IPS-18a (cell line): ENCODE measurements at regions not wholly inside any gene's neighbourhood (a gene's known extent, or its start where the extent isn't known, plus 50 kb on each side); places are given as distances from the start of the nearest gene placed in this dataset.

ENCODE experiments used
- H3K27ac ChIP-seq: one replicate; pipeline ENCODE4 v1.5.1; 2013; ENCODE audit warnings: low read length
- H3K27me3 ChIP-seq: one replicate; pipeline ENCODE4 v1.6.1; 2013; ENCODE audit warnings: mild to moderate bottlenecking, low read length; ENCODE audit not compliant: control insufficient read depth, insufficient read depth
- H3K36me3 ChIP-seq: one replicate; pipeline ENCODE4 v1.6.1; 2013; ENCODE audit warnings: low read depth, low read length; ENCODE audit not compliant: control insufficient read depth
- H3K4me1 ChIP-seq: one replicate; pipeline ENCODE4 v1.6.1; 2013; ENCODE audit warnings: low read depth, low read length; ENCODE audit not compliant: control insufficient read depth
- H3K4me3 ChIP-seq: one replicate; pipeline ENCODE4 v1.5.1; 2013; ENCODE audit warnings: low read length
- H3K9ac ChIP-seq: one replicate; pipeline ENCODE4 v1.6.1; 2013; ENCODE audit warnings: mild to moderate bottlenecking, low read length, moderate library complexity
- H3K9me3 ChIP-seq: one replicate; pipeline ENCODE4 v1.6.1; 2013; ENCODE audit warnings: low read depth, low read length; ENCODE audit not compliant: control insufficient read depth

DNA sequence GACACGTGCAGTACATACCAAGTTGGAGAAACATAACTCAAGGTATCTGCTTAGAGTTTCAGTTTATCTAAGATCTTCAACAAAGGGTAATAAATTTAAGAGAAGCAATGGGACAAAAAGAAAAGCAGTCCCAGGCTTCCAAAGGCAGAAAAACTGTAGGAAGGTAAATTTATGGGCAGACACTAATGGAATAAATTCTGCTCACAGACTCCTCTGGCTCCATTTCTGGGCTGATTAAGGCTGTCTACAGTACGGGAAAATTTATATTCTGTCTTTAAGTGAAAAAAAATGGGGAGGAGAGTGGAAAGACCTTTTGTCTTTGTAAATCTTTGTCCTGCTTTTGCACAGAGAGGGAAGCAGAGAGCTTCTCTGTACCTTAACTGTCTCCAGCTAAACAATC, 587.5 kb upstream of the IGFBP3 start:
- Histone ChIP-seq H3K27me3 (no peaks in the 10 kb centered on the region), H3K9me3 (no peaks in the 10 kb centered on the region), H3K4me3 (no peak overlapping the region), H3K36me3 (no peaks in the 10 kb centered on the region), H3K9ac (no peak overlapping the region), H3K4me1 (no peaks in the 10 kb centered on the region), H3K27ac (no peak overlapping the region)

- peaks cover 2% of the 10 kb centered on the region for H3K9me3 ChIP-seq
- H3K27ac ChIP-seq = no peak overlapping the region
- no peak overlapping the region for H3K9ac ChIP-seq
- H3K4me1 ChIP-seq = no peaks in the 10 kb centered on the region
- no peak overlapping the region for H3K4me3 ChIP-seq
- no peaks in the 10 kb centered on the region for H3K27me3 ChIP-seq
- no peaks in the 10 kb centered on the region for H3K36me3 ChIP-seq
These were observed 586.5 kb upstream of the IGFBP3 start for GRCh38 chr7:46507560-46507959.

DNA sequence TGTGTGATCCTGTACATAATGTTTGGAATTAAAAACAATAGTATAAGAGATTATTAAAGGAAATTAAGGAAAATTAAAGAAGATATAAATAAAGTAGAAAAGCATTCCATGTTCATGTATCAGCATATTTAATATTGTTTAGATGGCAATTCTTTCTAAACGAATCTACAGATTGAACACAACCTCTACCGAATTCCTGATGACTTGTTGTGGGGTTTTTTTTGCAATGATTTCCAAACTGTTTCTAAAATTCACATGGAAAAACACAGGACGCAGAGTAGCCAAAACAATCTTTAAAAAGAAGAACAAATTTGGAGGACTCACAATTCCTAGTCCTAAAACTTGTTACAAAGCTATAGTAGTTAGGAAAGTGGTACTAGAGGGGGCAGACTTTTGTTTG, 573.4 kb upstream of the IGFBP3 start:
- H3K27ac ChIP-seq = no peak overlapping the region
- H3K9me3 ChIP-seq = no peaks in the 10 kb centered on the region
- no peaks in the 10 kb centered on the region for H3K36me3 ChIP-seq
- H3K4me3 ChIP-seq = no peak overlapping the region
- H3K27me3 ChIP-seq = no peaks in the 10 kb centered on the region
- H3K9ac ChIP-seq = no peak overlapping the region
- no peaks in the 10 kb centered on the region for H3K4me1 ChIP-seq

GRCh38 chr7:46494028-46494427, 573.0 kb upstream of the IGFBP3 start:
- H3K4me1 ChIP-seq = no peaks in the 10 kb centered on the region
- no peaks in the 10 kb centered on the region for H3K9me3 ChIP-seq
- no peaks in the 10 kb centered on the region for H3K36me3 ChIP-seq
- H3K27me3 ChIP-seq = no peaks in the 10 kb centered on the region
- no peak overlapping the region for H3K9ac ChIP-seq
- H3K27ac ChIP-seq = no peak overlapping the region
- no peak overlapping the region for H3K4me3 ChIP-seq

GRCh38 chr7:46493196-46493595, 572.1 kb upstream of the IGFBP3 start:
- Histone ChIP-seq H3K4me1 (no peaks in the 10 kb centered on the region), H3K36me3 (no peaks in the 10 kb centered on the region), H3K9ac (no peak overlapping the region), H3K27ac (no peak overlapping the region), H3K4me3 (no peak overlapping the region), H3K27me3 (no peaks in the 10 kb centered on the region), H3K9me3 (no peaks in the 10 kb centered on the region)

DNA sequence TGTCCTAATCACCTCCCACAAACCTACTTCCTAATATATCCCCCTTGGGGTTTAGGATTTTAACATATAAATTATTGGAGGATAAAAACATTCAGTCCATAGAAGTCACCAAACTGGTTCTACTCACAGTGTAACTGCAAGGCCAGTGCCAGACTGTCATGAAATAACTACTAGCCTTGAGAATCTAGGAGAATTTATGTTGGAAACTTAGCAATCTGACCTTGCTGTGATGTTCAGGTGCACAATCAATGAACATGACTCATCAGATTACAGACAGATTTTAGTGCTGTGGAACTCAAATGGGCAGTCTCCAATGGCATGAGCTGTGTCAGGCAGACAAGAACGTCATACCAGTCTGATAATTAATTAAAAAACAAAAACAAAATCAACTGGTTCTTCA, 571.4 kb upstream of the IGFBP3 start:
- H3K27me3 ChIP-seq = no peaks in the 10 kb centered on the region
- no peak overlapping the region for H3K4me3 ChIP-seq
- no peaks in the 10 kb centered on the region for H3K9me3 ChIP-seq
- no peaks in the 10 kb centered on the region for H3K4me1 ChIP-seq
- no peaks in the 10 kb centered on the region for H3K36me3 ChIP-seq
- no peak overlapping the region for H3K27ac ChIP-seq
- H3K9ac ChIP-seq = no peak overlapping the region

DNA sequence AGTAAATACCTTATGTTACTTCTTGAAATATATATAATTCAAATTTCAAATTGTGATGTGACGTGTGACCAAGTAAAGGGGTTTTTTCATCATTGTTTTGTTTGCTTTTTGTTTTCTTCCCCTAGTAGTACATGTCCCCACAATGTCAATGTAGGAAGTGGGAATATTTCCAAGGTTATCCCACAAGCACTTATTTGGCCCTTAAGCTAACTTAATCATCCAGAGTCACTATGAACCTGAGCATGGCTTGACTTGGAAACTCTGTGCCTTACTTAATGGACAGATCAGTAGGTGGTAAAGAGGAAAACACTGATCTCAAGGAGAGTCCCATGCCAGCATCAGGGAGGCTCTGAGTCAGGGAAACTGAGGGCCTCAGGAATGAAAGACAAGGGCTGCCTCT, 569.3 kb upstream of the IGFBP3 start:
- Histone ChIP-seq H3K36me3 (no peaks in the 10 kb centered on the region), H3K27me3 (no peaks in the 10 kb centered on the region), H3K4me1 (no peaks in the 10 kb centered on the region)

GRCh38 chr7:46489106-46489505, 568.0 kb upstream of the IGFBP3 start:
- Histone ChIP-seq H3K9me3 (no peaks in the 10 kb centered on the region), H3K9ac (no peak overlapping the region), H3K36me3 (no peaks in the 10 kb centered on the region), H3K4me1 (no peaks in the 10 kb centered on the region), H3K27ac (no peak overlapping the region), H3K27me3 (no peaks in the 10 kb centered on the region), H3K4me3 (no peak overlapping the region)

More for the DNA sequence above, 569.3 kb upstream of the IGFBP3 start:
- Histone ChIP-seq H3K27ac (no peak overlapping the region), H3K9ac (no peak overlapping the region), H3K9me3 (no peaks in the 10 kb centered on the region), H3K4me3 (no peak overlapping the region)

GRCh38 chr7:46488607-46489006, 567.5 kb upstream of the IGFBP3 start:
- no peak overlapping the region for H3K27ac ChIP-seq
- H3K4me1 ChIP-seq = no peaks in the 10 kb centered on the region
- H3K9ac ChIP-seq = no peak overlapping the region
- no peaks in the 10 kb centered on the region for H3K9me3 ChIP-seq
- H3K36me3 ChIP-seq = no peaks in the 10 kb centered on the region
- no peak overlapping the region for H3K4me3 ChIP-seq
- H3K27me3 ChIP-seq = no peaks in the 10 kb centered on the region

- H3K27ac ChIP-seq = no peak overlapping the region
- H3K27me3 ChIP-seq = no peaks in the 10 kb centered on the region
- H3K9ac ChIP-seq = no peak overlapping the region
- no peaks in the 10 kb centered on the region for H3K9me3 ChIP-seq
- H3K4me3 ChIP-seq = no peak overlapping the region
- no peaks in the 10 kb centered on the region for H3K36me3 ChIP-seq
- H3K4me1 ChIP-seq = no peaks in the 10 kb centered on the region
These were observed 565.5 kb upstream of the IGFBP3 start for GRCh38 chr7:46486256-46487206.

GRCh38 chr7:46485481-46486065, 564.5 kb upstream of the IGFBP3 start:
- Histone ChIP-seq H3K9ac (no peak overlapping the region), H3K27me3 (no peaks in the 10 kb centered on the region), H3K27ac (no peak overlapping the region), H3K36me3 (no peaks in the 10 kb centered on the region), H3K4me3 (no peak overlapping the region), H3K9me3 (no peaks in the 10 kb centered on the region), H3K4me1 (no peaks in the 10 kb centered on the region)

DNA sequence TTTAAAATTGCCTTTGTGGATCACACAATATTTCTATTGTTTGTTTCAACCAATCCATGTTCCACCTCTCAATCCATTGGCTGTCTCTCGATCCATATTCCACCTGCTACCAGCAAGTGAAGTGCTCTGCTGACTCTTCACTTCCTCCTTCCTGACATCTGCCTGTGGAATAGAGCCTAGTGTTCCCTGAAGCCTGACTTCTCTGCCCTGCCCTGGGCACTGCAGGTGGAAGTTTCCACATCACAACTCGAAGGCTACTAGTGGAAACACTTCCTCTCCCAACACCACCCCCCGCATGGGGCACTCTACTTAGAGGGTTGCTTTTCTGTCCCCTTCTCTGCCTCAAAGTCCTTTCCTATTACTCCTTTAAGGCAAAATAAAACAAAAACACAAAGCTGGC, 563.8 kb upstream of the IGFBP3 start:
- H3K4me3 ChIP-seq = no peak overlapping the region
- H3K4me1 ChIP-seq = no peaks in the 10 kb centered on the region
- H3K36me3 ChIP-seq = no peaks in the 10 kb centered on the region
- no peak overlapping the region for H3K9ac ChIP-seq
- H3K9me3 ChIP-seq = no peaks in the 10 kb centered on the region
- H3K27ac ChIP-seq = no peak overlapping the region
- no peaks in the 10 kb centered on the region for H3K27me3 ChIP-seq
